ENCODE measurements at regions not wholly inside any gene's neighbourhood (a gene's known extent, or its start where the extent isn't known, plus 50 kb on each side); places are given as distances from the start of the nearest gene placed in this dataset.

- TF ChIP-seq CTCF (IDR thresholded peaks at IDR 0.05; ENCODE audit: poor library complexity, severe bottlenecking), result no peak
- Histone ChIP-seq H3K27me3 (ENCODE audit: insufficient read depth, poor library complexity, severe bottlenecking) (no peaks in the 10 kb centered on the region), H3K36me3 (ENCODE audit: low read depth) (no peaks in the 10 kb centered on the region), H3K27ac (ENCODE audit: poor library complexity, severe bottlenecking) (peak overlapping the region; percentile 18), H3K4me1 (ENCODE audit: insufficient read depth, poor library complexity, severe bottlenecking) (no peaks in the 10 kb centered on the region), H3K9me3 (ENCODE audit: severe bottlenecking) (no peaks in the 10 kb centered on the region), H3K4me3 (ENCODE audit: severe bottlenecking) (no peak overlapping the region)
- no peak for ATAC-seq (ENCODE audit: low read depth)
- no peak for DNase-seq (ENCODE audit: low spot score)
Measured at GRCh38 chr11:91972665-91973266, 251.9 kb upstream of the FAT3 start.

DNA sequence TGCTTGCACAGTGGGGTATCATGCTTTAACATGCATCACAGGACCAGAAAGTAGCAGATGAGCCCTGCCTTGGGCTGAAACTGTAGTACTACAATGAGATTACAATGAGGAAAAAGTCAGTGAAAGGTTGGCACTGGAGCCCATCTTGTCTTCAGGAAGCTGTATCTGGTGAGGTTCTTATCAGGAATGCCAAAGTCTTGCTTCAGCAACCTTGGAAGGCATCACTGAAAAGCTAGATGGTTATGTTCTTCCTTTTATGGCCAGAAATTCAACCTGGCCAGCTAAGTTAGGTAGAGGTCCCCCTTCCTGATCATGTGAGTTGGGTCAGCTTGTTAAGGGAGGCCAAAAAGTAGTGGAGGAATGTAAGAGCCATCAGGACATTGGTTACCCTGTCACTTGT, 254.0 kb upstream of the FAT3 start:
- no peak for TF ChIP-seq CTCF (IDR thresholded peaks at IDR 0.05; ENCODE audit: poor library complexity, severe bottlenecking)
- Histone ChIP-seq H3K9me3 (ENCODE audit: severe bottlenecking) (no peaks in the 10 kb centered on the region), H3K36me3 (ENCODE audit: low read depth) (no peaks in the 10 kb centered on the region), H3K27ac (ENCODE audit: poor library complexity, severe bottlenecking) (no peak overlapping the region), H3K4me1 (ENCODE audit: insufficient read depth, poor library complexity, severe bottlenecking) (no peaks in the 10 kb centered on the region), H3K4me3 (ENCODE audit: severe bottlenecking) (no peak overlapping the region), H3K27me3 (ENCODE audit: insufficient read depth, poor library complexity, severe bottlenecking) (no peaks in the 10 kb centered on the region)
- DNase-seq (ENCODE audit: low spot score) (no peak), ATAC-seq (ENCODE audit: low read depth) (no peak)

DNA sequence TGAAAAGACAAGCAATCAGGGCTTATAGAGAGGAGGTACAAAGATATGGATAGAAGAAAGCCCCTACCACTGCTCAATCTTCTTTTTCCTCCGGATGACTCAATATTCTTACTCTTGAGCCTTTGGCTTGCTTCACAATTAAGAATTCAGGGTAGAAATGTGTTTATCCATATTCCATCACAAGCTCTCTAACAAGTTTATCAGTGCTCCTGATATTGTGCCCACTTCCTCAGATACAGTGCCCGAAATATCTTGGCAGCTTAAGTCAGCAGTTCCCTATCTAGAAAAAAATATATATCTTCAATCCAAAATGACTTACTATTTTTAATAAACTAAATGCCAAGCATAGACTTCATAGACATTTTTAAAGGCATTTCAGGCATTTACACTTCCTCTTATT, 255.1 kb upstream of the FAT3 start:
- Histone ChIP-seq H3K27ac (ENCODE audit: poor library complexity, severe bottlenecking) (no peak overlapping the region), H3K4me3 (ENCODE audit: severe bottlenecking) (no peak overlapping the region), H3K4me1 (ENCODE audit: insufficient read depth, poor library complexity, severe bottlenecking) (no peaks in the 10 kb centered on the region), H3K9me3 (ENCODE audit: severe bottlenecking) (no peaks in the 10 kb centered on the region), H3K27me3 (ENCODE audit: insufficient read depth, poor library complexity, severe bottlenecking) (no peaks in the 10 kb centered on the region), H3K36me3 (ENCODE audit: low read depth) (no peaks in the 10 kb centered on the region)
- DNase-seq (ENCODE audit: low spot score) (no peak), ATAC-seq (ENCODE audit: low read depth) (no peak)
- no peak for TF ChIP-seq CTCF (IDR thresholded peaks at IDR 0.05; ENCODE audit: poor library complexity, severe bottlenecking)

GRCh38 chr11:91967691-91968045, 256.9 kb upstream of the FAT3 start:
- no peak for DNase-seq (ENCODE audit: low spot score)
- no peak overlapping the region for H3K27ac ChIP-seq (ENCODE audit: poor library complexity, severe bottlenecking)
- no peak for TF ChIP-seq CTCF (IDR thresholded peaks at IDR 0.05; ENCODE audit: poor library complexity, severe bottlenecking)
- H3K36me3 ChIP-seq (ENCODE audit: low read depth), result no peaks in the 10 kb centered on the region
- no peaks in the 10 kb centered on the region for H3K27me3 ChIP-seq (ENCODE audit: insufficient read depth, poor library complexity, severe bottlenecking)
- no peak for ATAC-seq (ENCODE audit: low read depth)
- no peaks in the 10 kb centered on the region for H3K9me3 ChIP-seq (ENCODE audit: severe bottlenecking)
- no peak overlapping the region for H3K4me3 ChIP-seq (ENCODE audit: severe bottlenecking)
- no peaks in the 10 kb centered on the region for H3K4me1 ChIP-seq (ENCODE audit: insufficient read depth, poor library complexity, severe bottlenecking)

GRCh38 chr11:91967026-91967690, 257.5 kb upstream of the FAT3 start:
- H3K9me3 ChIP-seq (ENCODE audit: severe bottlenecking), result no peaks in the 10 kb centered on the region
- TF ChIP-seq CTCF (IDR thresholded peaks at IDR 0.05; ENCODE audit: poor library complexity, severe bottlenecking), result no peak
- no peak for ATAC-seq (ENCODE audit: low read depth)
- DNase-seq (ENCODE audit: low spot score), result no peak
- H3K27me3 ChIP-seq (ENCODE audit: insufficient read depth, poor library complexity, severe bottlenecking), result no peaks in the 10 kb centered on the region
- H3K36me3 ChIP-seq (ENCODE audit: low read depth), result no peaks in the 10 kb centered on the region
- no peaks in the 10 kb centered on the region for H3K4me1 ChIP-seq (ENCODE audit: insufficient read depth, poor library complexity, severe bottlenecking)
- no peak overlapping the region for H3K27ac ChIP-seq (ENCODE audit: poor library complexity, severe bottlenecking)
- no peak overlapping the region for H3K4me3 ChIP-seq (ENCODE audit: severe bottlenecking)
